ENCODE measurements at regions not wholly inside any gene's neighbourhood (a gene's known extent, or its start where the extent isn't known, plus 50 kb on each side); places are given as distances from the start of the nearest gene placed in this dataset.

DNA sequence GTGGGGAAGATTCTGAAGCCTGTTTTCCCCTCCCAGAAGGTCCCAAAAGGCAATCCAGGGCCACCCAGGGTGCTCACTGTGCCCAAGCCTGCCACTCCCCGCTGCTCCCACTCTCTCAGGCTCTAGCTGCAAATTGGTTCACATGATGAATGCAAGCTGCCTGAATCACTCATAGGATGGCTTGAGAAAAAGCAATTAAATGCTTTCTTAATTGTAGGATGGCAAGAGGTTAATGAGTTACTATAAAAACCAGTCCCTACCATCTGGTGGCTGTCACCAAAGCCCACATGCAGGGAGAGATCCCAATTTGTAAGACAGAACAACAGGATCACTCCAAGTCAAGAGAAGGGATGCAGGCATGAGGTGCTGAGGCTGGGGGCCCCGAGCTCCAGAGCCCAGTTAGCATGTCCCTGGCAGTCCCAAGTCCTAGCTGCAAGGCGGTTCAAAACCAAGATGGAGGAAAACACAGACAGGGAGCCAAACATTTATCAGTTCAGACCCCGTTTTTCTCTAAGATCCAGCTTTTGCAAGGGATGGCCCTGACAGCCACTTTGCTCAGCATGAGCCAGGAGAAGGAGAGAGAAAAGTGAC, 207.1 kb downstream of the UACA start:
- no peak for DNase-seq (ENCODE audit: low spot score)

DNA sequence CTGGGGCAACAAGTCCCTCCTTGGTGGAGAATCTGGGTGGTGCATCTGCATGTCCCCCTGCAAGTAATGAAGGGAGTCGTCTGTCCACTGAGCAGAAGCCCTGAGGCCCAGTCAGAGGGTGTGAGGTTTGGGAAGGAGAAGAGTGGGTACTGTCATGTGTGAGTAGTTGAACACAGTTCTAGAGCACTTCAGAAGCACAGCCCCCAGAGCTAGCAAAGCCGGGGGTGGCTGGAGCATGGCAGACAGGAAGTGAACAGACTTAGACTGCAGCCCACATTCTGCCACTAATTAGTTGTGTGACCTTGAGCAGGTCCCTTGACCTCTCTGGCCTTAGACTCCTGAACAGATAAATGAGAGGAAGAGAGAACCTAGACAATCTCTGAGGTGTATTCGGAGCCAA, 207.6 kb downstream of the UACA start:
- no peak for DNase-seq (ENCODE audit: low spot score)

DNA sequence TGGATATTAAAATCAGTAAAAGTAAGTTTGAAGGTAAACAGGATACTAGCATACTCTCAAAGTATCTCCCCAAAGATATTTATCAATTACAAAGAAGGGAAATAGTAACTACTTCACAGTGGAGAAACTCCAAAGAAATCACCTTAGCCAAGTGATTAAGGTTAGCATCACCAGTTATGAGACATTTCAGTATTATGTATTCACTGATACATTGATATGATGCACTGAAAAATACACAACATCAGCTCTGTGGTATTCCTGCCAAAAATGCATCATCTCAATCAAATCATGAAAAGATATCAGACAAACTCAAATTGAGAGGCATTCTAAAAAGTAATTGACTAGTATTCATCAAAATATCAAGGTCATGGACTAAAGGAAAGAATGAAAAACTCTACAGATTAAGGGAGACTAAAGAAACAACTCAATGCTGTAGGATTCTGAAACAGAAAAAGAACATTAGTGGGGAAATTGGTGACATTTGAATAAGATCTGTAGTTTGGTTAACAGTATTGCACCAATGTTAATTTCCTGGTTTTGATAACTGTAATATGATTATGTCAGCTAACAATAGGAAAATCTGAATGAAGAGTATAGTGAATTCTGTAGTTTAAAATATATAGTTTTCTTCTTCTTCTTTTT, 215.4 kb downstream of the UACA start:
- DNase-seq (ENCODE audit: low spot score) = no peak

DNA sequence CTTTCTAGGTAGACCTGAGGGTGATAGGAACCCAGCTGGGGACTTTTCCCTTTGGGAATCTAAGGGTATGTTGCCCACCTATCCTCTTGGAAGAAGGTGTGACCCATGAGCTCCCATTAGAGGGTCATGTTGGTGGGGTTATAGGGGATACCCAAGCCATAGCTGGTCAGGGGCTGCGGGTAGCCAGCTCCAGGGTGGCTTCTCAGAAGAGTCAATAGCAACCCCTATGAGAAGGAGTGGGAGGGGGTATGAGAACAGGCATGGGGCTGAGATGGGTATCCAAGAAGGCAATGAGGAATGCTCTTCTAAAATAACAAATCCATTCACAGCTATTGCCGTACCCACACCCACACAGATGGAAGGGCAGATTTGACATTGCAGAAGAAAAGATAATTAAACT, 217.8 kb downstream of the UACA start:
- DNase-seq (ENCODE audit: low spot score) = no peak

DNA sequence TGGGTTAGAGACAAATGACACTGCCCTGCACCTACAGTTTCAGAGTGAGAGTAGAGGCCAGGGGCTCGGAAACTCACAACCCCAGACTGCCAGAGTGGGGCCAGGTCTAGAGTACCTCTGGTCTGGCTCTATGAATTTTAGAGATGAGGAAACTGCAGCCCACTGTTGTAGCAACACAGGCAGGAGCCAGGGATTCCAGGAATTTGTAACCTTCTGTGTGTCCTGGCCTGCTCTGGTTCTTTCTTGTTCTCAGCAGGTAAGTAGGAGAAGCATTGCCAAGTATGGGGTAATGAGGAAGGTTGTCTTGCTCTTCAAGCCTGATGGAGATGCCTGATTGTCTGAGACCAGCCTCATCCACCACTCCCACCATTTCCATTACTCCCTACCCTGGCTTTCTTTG, 221.8 kb downstream of the UACA start:
- no peak for DNase-seq (ENCODE audit: low spot score)

DNA sequence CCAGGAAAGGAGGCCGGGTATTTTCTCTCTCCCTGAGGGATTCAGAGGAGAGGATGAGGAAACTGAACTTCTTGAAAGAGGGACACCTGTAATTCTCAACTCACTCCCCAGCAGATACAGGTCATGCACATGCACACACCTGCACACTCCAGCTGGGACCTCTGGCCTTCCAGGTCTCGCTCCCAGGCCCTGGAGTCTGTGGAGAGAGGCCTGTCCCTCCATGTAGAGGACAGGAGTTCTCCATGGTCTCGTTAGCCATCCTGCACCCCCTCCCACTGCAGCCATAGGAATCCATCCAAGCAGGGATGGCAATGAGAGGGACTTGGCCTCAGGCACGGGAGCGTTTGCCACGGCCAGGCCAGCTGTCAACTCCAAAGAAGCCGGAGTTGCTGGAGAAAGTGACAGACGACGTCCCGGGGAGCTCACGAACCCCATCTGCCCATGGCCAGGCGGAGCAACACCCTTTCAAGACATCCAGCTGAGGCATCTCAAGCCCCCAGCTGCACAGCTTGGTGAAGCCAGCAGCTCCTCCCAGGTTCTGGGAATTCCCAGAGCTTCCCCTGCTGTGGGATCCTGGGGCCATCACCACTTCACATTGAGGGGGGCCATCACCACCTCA, 223.3 kb downstream of the UACA start:
- DNase-seq (ENCODE audit: low spot score) = no peak

DNA sequence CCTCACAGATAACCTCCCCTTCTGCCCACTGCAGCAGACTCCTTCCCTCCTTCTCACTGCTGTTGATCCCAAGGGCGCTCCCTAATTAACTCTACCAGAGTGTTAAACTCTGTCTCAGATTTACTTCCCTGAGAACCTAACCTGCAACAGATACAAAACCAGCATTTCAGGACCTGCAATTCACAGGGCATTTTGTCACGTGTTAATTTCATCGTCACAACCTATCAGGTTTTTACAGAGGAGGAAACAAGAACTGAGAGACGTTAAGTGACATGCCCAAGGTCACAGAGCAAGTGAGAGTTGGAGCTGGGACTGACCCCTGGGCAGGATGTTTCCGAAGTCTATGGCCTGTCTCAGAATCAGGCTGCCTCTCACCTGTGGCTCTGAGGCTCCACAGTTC, 223.9 kb downstream of the UACA start:
- no peak for DNase-seq (ENCODE audit: low spot score)

DNA sequence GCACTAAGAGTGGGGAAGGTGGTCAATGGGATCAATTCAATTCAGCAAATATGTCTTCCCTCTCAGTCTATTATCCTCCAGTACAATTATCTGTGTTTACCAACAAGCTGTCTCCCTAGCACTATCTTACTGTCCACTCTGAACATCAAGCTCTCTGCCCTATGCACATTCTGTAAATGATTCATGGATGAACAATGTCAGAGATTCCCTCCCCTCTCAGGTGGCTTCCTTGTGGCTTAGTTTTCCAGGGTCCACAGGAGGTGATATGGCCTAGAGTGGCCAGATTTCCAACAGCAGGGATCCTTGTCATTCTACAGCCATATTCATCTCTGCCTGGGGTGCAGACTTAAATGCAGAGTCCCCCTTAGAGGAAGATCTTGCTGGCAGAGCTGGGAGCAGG, 225.1 kb downstream of the UACA start:
- no peak for DNase-seq (ENCODE audit: low spot score)

DNA sequence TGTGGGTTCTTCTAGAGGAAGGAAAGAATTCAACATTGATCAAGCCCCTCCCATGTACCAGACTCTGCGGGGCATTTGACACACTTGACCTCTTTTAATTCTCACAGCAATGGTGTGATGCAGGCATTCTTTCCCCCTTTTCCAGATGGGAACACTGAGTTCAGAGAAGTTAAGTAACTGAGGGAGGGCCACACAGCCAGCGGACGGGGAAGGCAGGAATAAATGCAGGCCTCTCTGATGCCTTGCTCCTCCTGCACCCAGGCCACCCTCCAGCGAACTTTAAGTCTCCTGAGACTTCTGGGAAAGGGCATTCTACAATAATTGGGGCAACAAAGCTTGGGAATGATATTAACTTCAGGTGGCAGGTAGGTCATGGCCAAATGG, 227.4 kb downstream of the UACA start:
- DNase-seq (ENCODE audit: low spot score) = peak; percentile 32

DNA sequence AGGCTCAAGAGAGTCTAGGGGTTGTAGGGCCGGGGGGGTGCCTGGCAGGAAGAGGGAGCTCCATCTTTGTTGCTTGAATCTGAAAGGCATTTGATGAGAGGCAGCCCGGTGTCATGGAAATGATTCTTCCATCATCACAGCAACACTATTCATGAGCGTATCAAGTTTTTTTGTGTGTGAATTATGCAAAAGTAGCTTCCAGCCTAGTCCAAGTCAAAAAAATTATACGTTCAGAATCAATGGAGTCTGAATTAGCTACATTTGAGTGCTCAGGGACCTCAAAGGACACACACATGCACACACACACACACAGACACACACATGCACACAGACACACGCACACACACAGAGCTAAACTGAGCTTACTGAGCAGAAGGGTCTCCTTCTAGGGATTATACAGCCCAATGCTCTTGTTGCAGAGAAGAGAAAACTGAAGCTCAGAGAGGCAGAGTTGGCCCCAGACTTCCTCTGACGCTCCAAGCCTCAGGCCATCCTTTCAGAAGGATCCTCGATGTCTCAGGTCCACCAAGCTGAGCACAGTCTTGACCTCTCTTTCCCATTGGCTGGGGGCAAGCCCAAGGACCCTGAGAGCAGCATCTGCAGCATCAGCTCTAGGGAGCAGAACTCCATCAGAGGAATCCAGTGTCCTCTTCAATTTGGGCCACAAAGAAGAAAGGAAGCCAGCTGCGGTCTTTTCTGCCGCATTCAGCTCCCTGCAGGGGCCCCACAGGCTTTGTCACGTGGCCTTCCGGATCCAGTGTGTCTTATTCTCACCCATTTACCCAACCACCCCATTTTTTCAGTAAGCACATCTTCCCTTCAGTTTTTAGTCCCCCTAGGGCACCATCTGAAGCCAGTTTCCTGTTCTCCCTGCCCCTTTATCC, 228.0 kb downstream of the UACA start:
- DNase-seq (ENCODE audit: low spot score) = peak; percentile 43

DNA sequence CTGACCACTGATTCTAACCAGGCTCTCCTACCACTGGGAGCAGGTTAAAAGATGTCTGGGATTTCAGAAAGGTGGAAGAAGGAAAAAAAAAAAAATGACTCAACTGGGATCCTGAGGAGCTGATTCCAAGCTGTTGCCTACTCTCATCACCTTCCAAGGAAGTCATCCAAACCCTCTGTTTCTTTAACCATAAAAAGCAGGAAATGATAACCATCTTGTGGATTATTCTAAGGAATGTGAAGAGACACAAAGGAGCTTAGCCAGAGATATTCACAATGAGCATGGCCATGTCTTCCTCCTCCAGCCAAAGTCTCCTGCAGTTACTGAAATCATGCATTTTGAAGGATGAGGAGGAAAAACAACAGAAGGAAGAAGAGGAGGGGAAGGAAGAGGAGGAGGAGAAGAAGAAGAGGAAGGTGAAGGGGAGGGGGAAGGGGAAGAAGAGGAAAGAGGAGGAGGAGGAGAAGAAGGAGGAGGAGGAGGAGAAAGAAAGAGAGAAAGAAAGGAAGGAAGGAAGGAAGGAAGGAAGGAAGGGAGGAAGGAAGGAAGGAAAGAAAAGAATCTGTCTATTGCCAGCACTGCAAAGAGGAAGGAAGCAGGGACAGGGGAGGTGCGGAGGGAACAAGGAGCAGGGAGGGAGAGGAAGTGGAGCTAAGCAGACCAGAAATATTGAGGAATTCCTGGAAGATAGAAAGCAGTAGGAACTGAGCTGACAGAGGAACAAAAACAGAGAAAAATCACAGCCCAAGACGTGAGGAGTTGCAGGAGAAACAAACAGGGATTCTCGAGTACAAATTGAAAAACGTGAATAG, 229.2 kb downstream of the UACA start:
- peak; percentile 14 for DNase-seq (ENCODE audit: low spot score)

DNA sequence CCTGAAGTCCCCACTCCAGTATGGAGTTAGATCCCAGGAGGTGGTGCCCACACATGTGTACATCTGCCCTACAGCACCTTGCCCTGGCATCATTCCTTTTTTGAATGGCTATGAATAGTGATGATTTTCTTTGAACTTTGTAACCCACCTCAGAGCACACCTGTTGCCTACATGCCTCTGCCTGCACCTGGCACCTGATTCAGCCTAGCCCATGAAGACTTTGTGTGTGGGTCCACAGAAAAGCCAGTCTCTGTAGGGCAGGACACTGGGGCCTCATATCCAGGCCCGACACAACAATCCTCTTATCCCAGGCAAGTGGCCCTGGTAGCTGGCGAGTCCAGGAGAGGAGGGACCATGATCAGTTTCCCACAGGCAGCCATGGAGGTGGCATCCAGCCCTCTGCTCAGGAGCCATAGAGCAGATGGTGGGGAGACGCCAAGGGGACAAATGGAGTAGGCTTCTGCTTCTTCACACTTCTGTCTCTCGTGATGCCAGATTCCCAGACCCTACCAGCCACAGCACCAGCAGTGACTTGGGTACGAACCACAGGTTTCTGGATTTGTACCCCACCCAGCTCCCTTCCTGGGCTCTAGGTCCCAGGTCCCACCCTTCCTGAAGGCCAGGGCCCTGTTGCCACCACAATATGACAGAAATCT, 230.7 kb downstream of the UACA start:
- peak; percentile 23 for DNase-seq (ENCODE audit: low spot score)

DNA sequence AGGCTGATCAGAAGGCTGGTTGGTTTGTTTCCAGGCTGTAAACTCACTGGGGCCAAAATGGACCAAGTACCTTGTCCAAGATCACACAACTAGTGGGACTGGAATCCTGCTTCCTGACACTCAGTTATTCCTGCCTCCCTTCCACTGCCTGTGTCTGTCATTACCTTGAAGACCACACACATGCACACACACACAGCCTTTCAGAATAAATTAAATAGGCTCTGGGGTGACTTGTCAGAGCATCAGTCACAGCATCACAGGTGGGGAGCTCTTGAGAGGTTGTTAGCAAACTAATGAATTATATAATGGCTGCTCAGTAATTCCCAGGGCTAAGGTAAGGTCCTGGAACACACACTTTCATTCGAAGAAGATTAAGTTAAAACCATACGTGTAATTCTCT, 231.8 kb downstream of the UACA start:
- DNase-seq (ENCODE audit: low spot score) = peak; percentile 11

DNA sequence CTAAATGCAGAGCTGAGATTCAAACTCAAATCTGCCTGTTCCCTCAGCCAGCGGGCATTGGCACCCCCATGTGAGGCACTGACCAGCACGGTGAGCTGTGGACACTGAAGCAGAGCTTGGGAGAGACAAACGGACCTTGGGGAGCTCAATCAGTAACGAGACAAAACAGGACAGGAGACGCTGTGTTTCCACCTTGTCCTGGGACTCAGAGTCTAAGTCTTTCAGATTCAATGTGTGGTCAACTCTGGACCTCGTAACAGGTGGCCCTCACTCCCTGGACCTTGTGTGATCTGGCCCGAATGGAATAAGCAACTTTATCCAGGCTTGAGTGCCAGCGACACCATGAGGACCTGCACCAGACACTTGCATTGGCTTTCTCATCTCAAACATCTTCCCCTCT, 232.5 kb downstream of the UACA start:
- DNase-seq (ENCODE audit: low spot score) = peak; percentile 29

DNA sequence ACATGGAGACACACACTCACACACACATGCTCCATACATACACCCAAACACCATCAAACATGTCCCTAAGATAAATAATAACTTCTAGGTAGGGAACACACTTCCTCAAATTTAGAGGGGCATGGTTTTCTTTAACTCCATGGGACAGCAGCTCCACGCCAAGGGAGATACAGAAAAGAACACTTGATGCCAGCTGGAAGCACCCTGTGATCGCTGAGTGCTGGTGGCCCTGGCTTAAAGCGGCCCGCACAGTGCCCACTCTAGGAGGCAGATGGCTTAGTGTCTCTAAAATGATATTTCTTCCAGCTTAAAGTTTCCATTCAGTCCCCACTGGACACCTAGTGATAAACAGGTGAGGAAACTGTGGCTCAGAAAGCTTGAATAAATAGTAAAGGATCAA, 232.9 kb downstream of the UACA start:
- peak; percentile 11 for DNase-seq (ENCODE audit: low spot score)

DNA sequence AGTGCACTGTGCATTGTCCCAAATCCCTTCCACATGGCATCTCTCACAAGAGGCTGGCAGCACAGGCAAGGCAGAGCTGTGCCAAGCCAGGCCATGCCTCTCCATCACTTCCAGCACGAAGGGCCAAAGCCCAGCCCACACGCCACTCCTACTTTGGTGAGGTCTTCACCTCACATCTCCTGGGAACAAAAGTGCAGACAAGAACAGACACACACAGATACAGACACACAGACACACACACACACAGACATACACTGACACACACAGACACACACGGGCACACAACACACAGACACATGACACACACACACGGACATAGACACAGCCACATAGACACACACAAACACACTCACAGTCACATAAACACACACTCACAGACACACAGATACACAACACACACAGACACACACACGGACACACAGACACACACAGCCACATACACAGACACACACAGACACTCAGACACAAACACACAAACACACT, 233.3 kb downstream of the UACA start:
- DNase-seq (ENCODE audit: low spot score) = peak; percentile 35

DNA sequence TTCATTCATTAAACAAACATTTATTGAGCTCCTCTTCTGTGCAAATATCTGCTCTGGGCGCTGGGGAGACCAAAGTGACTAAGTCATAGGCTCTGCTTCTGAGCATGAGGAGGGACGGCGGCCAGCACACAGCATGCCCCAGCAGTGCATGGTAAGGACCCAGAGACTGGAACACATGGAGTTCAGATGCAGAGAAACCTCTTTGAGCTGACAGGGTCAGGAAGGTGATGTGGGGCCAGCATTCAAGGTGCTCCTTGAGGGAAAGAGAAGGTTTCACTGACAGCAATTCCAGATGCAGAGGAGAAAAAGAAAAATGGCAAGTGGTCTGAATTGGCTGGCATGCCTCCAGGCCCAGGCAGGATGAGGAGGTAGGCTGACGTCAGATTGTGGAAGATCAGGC, 234.5 kb downstream of the UACA start:
- DNase-seq (ENCODE audit: low spot score) = peak; percentile 25

DNA sequence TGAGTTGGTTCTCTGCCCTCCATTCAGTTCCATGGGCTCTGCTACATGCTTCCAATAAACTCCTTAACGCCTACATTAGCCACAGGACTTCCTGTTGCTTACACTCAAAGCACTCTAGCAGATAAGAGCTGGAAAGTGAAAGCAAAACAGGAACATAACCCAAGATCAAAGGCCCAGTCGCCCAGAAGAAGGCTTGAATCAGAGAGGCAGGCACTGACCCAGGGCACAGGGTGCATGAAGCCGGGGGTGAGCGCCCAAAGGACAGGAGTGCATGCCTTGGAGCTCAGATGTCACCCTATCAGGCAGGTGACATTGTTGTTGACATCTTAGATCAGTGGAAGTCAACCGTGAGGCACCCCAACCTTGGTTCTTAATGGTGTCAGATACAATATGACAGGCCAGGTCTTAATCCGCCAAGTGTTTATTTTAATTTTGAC, 235.1 kb downstream of the UACA start:
- DNase-seq (ENCODE audit: low spot score) = peak; percentile 26

DNA sequence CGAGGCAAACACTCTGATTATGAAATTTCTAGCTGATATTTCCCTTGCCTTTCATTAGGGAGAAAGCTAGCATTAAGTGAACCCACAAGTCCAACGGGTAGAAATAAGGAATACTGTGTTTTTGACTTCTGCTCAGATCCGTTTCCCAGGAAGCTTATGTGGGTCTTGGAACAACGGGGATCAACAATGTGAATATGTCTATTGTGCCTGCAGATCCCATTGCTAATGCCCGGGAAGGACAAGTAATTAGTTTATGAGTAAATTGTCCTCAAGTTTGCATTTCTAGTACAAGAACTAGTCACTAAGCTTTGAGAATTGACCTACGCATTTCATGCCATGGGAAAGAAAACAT, 236.4 kb downstream of the UACA start:
- no peak for DNase-seq (ENCODE audit: low spot score)

DNA sequence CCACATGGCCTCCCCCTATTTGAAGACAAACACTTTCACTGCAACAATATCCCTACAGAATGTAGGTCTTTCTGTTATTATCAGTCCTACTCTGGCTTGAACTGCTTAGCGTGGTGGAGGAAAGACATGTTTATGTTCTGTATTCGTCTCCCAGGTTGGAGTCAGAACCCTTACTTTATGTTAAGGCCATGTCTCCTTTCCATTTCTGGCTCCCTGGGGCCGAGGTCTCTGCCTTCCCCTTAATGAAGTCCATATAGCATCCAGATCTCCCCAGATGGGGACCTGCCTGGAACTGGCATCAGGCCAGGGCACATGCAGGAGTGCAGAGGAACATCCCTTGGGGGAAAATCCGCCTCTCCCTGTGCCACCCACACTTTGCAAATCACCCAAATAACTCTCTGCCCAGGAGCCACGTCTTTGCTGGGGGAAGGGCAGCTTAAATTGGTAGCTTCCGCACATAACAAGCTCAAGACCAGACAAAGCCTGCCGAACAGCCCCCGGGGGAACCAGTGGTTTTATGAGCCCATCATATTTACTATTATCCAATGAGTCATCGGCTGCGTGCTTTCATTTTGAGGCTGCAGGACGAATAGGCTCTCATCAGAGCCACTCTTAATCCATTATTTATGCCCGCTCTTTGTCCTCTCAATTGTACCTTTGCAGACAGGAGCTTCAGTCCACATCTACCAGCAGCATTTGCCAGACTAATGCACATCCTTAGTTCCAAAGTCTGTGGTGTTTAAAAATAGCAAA, 237.0 kb downstream of the UACA start:
- peak; percentile 41 for DNase-seq (ENCODE audit: low spot score)

DNA sequence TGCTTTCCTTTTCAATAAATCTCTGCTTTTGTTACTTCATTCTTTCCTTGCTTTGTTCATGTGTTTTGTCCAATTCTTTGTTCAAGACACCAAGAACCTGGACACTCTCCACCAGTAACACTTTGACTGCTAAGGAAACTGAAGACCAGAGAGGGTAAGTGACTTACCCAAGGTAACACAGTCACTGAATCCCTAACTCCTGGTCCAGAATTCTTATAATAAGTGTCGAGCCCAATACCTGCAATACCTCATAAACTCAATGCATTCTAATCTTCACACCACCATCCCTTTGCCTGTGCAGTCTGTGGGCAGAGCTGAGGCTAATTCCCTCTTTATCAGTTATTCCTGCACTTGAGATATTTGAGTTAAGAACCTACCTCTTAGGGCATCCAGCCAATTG, 237.8 kb downstream of the UACA start:
- no peak for DNase-seq (ENCODE audit: low spot score)
